ENCODE measurements at regions not wholly inside any gene's neighbourhood (a gene's known extent, or its start where the extent isn't known, plus 50 kb on each side); places are given as distances from the start of the nearest gene placed in this dataset.
A peak's percentile ranks its signal among the peaks of the same experiment; 100 is the strongest.

- H3K4me1 ChIP-seq: no peaks in the 10 kb centered on the region
- no peaks in the 10 kb centered on the region for H3K36me3 ChIP-seq
- H3K9me3 ChIP-seq: no peaks in the 10 kb centered on the region
- H3K27me3 ChIP-seq: peaks cover 0 to 6% (median 0%) of the 10 kb centered on the region in 3 donors
- no peak overlapping the region for H3K27ac ChIP-seq
- TF ChIP-seq CTCF (IDR thresholded peaks at IDR 0.05) (peak; percentile 62 to 96 (median 78)), POLR2A (IDR thresholded peaks at IDR 0.05) (no peak), EP300 (IDR thresholded peaks at IDR 0.05) (no peak), POLR2AphosphoS5 (IDR thresholded peaks at IDR 0.05) (no peak)
- intact Hi-C loops (cut with DNase I): loop anchor here (5.0 kb wide), 2 partner anchors 425 to 530 kb away; no protein-coding TSS in a partner anchor
- peak; percentile 81 for DNase-seq
- H3K4me3 ChIP-seq: no peak overlapping the region
- 21 to 31% methylated on average over 22 of the region's 22 CpGs for WGBS, 2 donors
Observed at GRCh38 chr12:65556676-65557437, 267.4 kb upstream of the HMGA2 start.

GRCh38 chr12:65557438-65558181, 266.7 kb upstream of the HMGA2 start:
- H3K27me3 ChIP-seq: peaks cover 0 to 6% (median 0%) of the 10 kb centered on the region in 3 donors
- H3K9me3 ChIP-seq: no peaks in the 10 kb centered on the region
- 44 to 75% methylated on average over 3 of the region's 3 CpGs for WGBS, 2 donors
- H3K4me1 ChIP-seq: no peaks in the 10 kb centered on the region
- TF ChIP-seq EP300 (IDR thresholded peaks at IDR 0.05) (no peak), CTCF (IDR thresholded peaks at IDR 0.05) (no peak), POLR2AphosphoS5 (IDR thresholded peaks at IDR 0.05) (no peak), POLR2A (IDR thresholded peaks at IDR 0.05) (no peak)
- no peaks in the 10 kb centered on the region for H3K36me3 ChIP-seq
- H3K4me3 ChIP-seq: no peak overlapping the region
- no peak for DNase-seq
- H3K27ac ChIP-seq: no peak overlapping the region
- intact Hi-C loops (cut with DNase I): loop anchor here (5.0 kb wide), 2 partner anchors 425 to 530 kb away; no protein-coding TSS in a partner anchor

- Histone ChIP-seq H3K27me3 (peaks cover 0 to 6% (median 0%) of the 10 kb centered on the region in 3 donors), H3K9me3 (no peaks in the 10 kb centered on the region), H3K4me3 (no peak overlapping the region), H3K4me1 (peaks cover 0 to under 1% (median 0%) of the 10 kb centered on the region in 4 donors), H3K27ac (no peak overlapping the region), H3K36me3 (no peaks in the 10 kb centered on the region)
- intact Hi-C loops (cut with DNase I): no loop called here
- TF ChIP-seq POLR2AphosphoS5 (IDR thresholded peaks at IDR 0.05) (no peak), EP300 (IDR thresholded peaks at IDR 0.05) (no peak), CTCF (IDR thresholded peaks at IDR 0.05) (no peak), POLR2A (IDR thresholded peaks at IDR 0.05) (no peak)
- DNase-seq: no peak
- WGBS, 2 donors: 79 to 87% methylated on average over 2 of the region's 2 CpGs
Observed at GRCh38 chr12:65560286-65560685, 264.0 kb upstream of the HMGA2 start.

- TF ChIP-seq POLR2AphosphoS5 (IDR thresholded peaks at IDR 0.05): no peak
- TF ChIP-seq EP300 (IDR thresholded peaks at IDR 0.05): no peak
- no peak for TF ChIP-seq POLR2A (IDR thresholded peaks at IDR 0.05)
- no peak for TF ChIP-seq CTCF (IDR thresholded peaks at IDR 0.05)
- WGBS, 2 donors: 87 to 90% methylated on average over 8 of the region's 8 CpGs
- H3K4me3 ChIP-seq: no peak overlapping the region
- H3K4me1 ChIP-seq: peaks cover 0 to 16% (median 0%) of the 10 kb centered on the region in 4 donors
- no peaks in the 10 kb centered on the region for H3K9me3 ChIP-seq
- intact Hi-C loops (cut with DNase I): no loop called here
- no peaks in the 10 kb centered on the region for H3K27me3 ChIP-seq
- no peak overlapping the region for H3K27ac ChIP-seq
- no peaks in the 10 kb centered on the region for H3K36me3 ChIP-seq
- DNase-seq: no peak
Observed at GRCh38 chr12:65561798-65562382, 262.4 kb upstream of the HMGA2 start.

Data from sigmoid colon (tissue), 6 donors.